Loucy (cell line): ENCODE measurements at regions not wholly inside any gene's neighbourhood (a gene's known extent, or its start where the extent isn't known, plus 50 kb on each side); places are given as distances from the start of the nearest gene placed in this dataset.
"Not testable (repeated sequence)": the region's sequence is repeated elsewhere in the genome, so short reads cannot be mapped to it uniquely, and the experiment has no call there.

ENCODE experiments used
- H2AFZ ChIP-seq: fragments of 200-600 bp; sonication (generic); 2 replicates; pipeline ENCODE4 v1.6.0; 2016; ENCODE audit warnings: antibody characterized with exemption, mild to moderate bottlenecking, low read length, moderate library complexity
- H3F3A ChIP-seq: fragments of 200-600 bp; 2 replicates; pipeline ENCODE4 v1.6.0; 2016; ENCODE audit warnings: antibody characterized with exemption, low read depth, mild to moderate bottlenecking
- H3K27me3 ChIP-seq: fragments of 200-600 bp; sonication (generic); 2 replicates; pipeline ENCODE4 v1.6.1; 2014; ENCODE audit warnings: low read length, mild to moderate bottlenecking; ENCODE audit not compliant: insufficient read depth, poor library complexity, severe bottlenecking
- H3K36me3 ChIP-seq: fragments of 200-600 bp; sonication (generic); 2 replicates; pipeline ENCODE4 v1.6.1; 2016; ENCODE audit warnings: low read length; ENCODE audit not compliant: insufficient read depth
- H3K4me1 ChIP-seq: fragments of 200-600 bp; sonication (generic); 2 replicates; pipeline ENCODE4 v1.5.1; 2014; ENCODE audit warnings: low read length, mild to moderate bottlenecking; ENCODE audit not compliant: insufficient read depth, poor library complexity, severe bottlenecking
- H3K4me2 ChIP-seq: fragments of 200-600 bp; sonication (generic); 2 replicates; pipeline ENCODE4 v1.6.0; 2014; ENCODE audit warnings: antibody characterized with exemption, low read length, low read depth, mild to moderate bottlenecking; ENCODE audit not compliant: poor library complexity, severe bottlenecking
- H3K4me3 ChIP-seq: fragments of 200-600 bp; sonication (generic); 2 replicates; pipeline ENCODE4 v1.5.1; 2014; ENCODE audit warnings: low read length, mild to moderate bottlenecking, mixed read lengths; ENCODE audit not compliant: poor library complexity, severe bottlenecking
- H3K79me2 ChIP-seq: fragments of 200-600 bp; sonication (generic); 2 replicates; pipeline ENCODE4 v1.6.1; 2014; ENCODE audit warnings: low read length; ENCODE audit not compliant: insufficient read depth
- H3K9ac ChIP-seq: fragments of 200-600 bp; sonication (generic); 2 replicates; pipeline ENCODE4 v1.6.0; 2014; ENCODE audit warnings: mild to moderate bottlenecking, low read depth, low read length, moderate library complexity; ENCODE audit not compliant: poor library complexity, severe bottlenecking
- H3K9me2 ChIP-seq: fragments of 200-600 bp; sonication (generic); replicated peaks from 2 replicates; pipeline ENCODE4 v1.6.1; 2016; ENCODE audit warnings: low read depth, low read length, mixed read lengths
- H3K9me3 ChIP-seq: fragments of 200-600 bp; sonication (generic); 2 replicates; pipeline ENCODE4 v1.6.1; 2014; ENCODE audit warnings: mild to moderate bottlenecking, antibody characterized with exemption, low read length, low read depth; ENCODE audit not compliant: insufficient read depth
- H4K20me1 ChIP-seq: fragments of 200-600 bp; sonication (generic); 2 replicates; pipeline ENCODE4 v1.6.0; 2014; ENCODE audit warnings: antibody characterized with exemption, low read length, mild to moderate bottlenecking; ENCODE audit not compliant: insufficient read depth, poor library complexity, severe bottlenecking
- EZH2phosphoT487 ChIP-seq: fragments of 200-600 bp; IDR thresholded peaks from 2 replicates; pipeline ENCODE4 v1.6.1; 2018; ENCODE audit warnings: antibody characterized with exemption, mild to moderate bottlenecking, moderate library complexity, borderline replicate concordance
- TF ChIP-seq, protein P1 (sequence below): fragments of 200-600 bp; sonication (generic); conservative IDR thresholded peaks from 2 replicates; pipeline ENCODE4 v1.5.1; 2014; ENCODE audit warnings: mild to moderate bottlenecking, antibody characterized with exemption, low read length

DNA sequence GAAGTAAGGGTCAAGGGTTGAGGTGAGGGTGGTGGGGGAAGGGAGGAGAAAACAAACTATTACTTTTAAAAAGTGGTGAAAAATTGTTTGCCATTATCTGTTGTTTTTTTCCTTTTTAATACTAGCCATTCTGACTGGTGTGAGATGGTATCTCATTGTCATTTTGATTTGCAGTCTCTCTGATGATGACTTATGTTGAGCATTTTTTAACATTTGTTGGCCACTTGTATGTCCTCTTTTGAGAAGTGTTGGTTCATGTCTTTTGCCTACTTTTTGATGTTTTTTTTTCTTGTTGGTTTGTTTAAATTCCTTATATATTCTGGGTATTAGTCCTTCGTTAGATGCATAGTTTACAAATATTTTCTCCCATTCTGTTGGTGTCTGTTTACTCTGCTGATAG lies 185.9 kb upstream of the ANKRD28 start:
- TF ChIP-seq, protein P1, sequence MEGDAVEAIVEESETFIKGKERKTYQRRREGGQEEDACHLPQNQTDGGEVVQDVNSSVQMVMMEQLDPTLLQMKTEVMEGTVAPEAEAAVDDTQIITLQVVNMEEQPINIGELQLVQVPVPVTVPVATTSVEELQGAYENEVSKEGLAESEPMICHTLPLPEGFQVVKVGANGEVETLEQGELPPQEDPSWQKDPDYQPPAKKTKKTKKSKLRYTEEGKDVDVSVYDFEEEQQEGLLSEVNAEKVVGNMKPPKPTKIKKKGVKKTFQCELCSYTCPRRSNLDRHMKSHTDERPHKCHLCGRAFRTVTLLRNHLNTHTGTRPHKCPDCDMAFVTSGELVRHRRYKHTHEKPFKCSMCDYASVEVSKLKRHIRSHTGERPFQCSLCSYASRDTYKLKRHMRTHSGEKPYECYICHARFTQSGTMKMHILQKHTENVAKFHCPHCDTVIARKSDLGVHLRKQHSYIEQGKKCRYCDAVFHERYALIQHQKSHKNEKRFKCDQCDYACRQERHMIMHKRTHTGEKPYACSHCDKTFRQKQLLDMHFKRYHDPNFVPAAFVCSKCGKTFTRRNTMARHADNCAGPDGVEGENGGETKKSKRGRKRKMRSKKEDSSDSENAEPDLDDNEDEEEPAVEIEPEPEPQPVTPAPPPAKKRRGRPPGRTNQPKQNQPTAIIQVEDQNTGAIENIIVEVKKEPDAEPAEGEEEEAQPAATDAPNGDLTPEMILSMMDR = no peak
- no peak for TF ChIP-seq EZH2phosphoT487
- Histone ChIP-seq H3K4me1 (no peaks in the 10 kb centered on the region), H3K27me3 (no peaks in the 10 kb centered on the region), H3K9me2 (no peaks in the 10 kb centered on the region), H3F3A (no peaks in the 10 kb centered on the region), H3K4me2 (no peak overlapping the region), H2AFZ (0 out of 2 replicates have a peak overlapping the region, but pooled peaks have one; percentile 23), H3K9me3 (no peaks in the 10 kb centered on the region; the same call in 1 of the 2 replicates), H3K4me3 (no peak overlapping the region), H3K36me3 (no peaks in the 10 kb centered on the region), H3K9ac (no peak overlapping the region), H3K79me2 (no peaks in the 10 kb centered on the region), H4K20me1 (no peaks in the 10 kb centered on the region)

DNA sequence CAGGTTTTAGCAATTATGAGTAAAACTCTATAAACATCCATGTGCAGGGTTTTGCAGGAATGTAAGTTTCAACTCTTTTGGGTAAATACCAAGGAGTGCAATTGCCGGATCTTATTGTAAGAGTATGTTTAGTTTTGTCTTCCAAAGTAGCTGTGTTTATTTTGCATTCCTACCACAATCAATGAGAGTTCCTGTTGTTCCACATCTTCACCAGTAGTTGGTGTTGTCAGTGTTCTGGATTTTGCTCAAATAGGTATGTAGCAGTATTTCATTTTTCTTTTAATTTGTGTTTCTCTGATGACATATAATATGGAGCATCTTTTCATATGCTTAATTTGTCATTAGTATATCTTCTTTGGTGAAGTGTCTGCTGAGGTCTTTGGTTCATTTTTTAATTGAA lies 185.1 kb upstream of the GALNT15 start:
- no peaks in the 10 kb centered on the region for H3K36me3 ChIP-seq
- no peaks in the 10 kb centered on the region for H3K79me2 ChIP-seq
- H3K4me3 ChIP-seq = no peak overlapping the region
- TF ChIP-seq, protein P1 = peak; percentile 48
- no peak for TF ChIP-seq EZH2phosphoT487
- no peak overlapping the region for H2AFZ ChIP-seq
- no peak overlapping the region for H3K4me2 ChIP-seq
- H3F3A ChIP-seq = no peaks in the 10 kb centered on the region
- H3K4me1 ChIP-seq = no peaks in the 10 kb centered on the region
- no peaks in the 10 kb centered on the region; the same call in 1 of the 2 replicates for H3K9me3 ChIP-seq
- H3K9me2 ChIP-seq = no peaks in the 10 kb centered on the region
- no peaks in the 10 kb centered on the region for H4K20me1 ChIP-seq
- H3K9ac ChIP-seq = no peak overlapping the region
- H3K27me3 ChIP-seq = no peaks in the 10 kb centered on the region

DNA sequence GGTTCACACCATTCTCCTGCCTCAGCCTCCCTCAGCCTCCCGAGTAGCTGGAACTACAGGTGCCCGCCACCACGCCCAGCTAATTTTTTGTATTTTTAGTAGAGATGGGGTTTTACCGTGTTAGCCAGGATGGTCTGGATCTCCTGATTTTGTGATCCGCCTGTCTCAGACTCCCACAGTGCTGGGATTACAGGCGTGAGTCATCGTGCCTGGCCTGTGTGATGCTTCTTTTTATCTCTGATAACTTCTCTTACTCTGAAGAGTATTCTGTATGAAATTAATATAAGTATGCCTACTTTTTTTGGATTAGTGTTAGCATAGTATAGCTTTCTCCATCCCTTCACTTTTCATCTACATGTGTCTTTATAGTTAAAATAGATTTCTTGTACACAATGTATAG lies 180.8 kb upstream of the GALNT15 start:
- H3K9me3 ChIP-seq, H3K27me3 ChIP-seq, H3K4me1 ChIP-seq, H3K4me3 ChIP-seq, H3K36me3 ChIP-seq, H3K9me2 ChIP-seq, H2AFZ ChIP-seq, H4K20me1 ChIP-seq, H3K9ac ChIP-seq, H3K79me2 ChIP-seq, H3K4me2 ChIP-seq, H3F3A ChIP-seq: not testable (repeated sequence)

DNA sequence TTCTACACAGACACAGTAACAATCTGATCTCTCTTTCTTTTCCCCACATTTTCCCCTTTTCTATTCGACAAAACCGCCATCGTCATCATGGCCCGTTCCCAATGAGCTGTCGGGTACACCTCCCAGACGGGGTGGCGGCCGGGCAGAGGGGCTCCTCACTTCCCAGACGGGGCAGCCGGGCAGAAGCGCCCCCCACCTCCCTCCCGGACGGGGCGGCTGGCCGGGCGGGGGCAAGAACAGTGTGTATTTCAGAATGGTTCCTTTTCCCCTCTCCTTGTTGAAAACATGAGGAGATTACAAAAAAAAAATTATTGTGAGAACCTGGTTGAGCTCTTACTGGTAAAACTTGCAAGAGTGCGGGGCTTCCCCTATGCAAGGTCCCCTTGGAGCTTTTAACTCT lies 178.0 kb upstream of the GALNT15 start:
- H2AFZ ChIP-seq, H3K79me2 ChIP-seq, H3K4me3 ChIP-seq, H3F3A ChIP-seq, H3K4me1 ChIP-seq, H3K9me2 ChIP-seq, H3K4me2 ChIP-seq, H3K27me3 ChIP-seq, H3K9ac ChIP-seq, H3K9me3 ChIP-seq, H3K36me3 ChIP-seq, H4K20me1 ChIP-seq: not testable (repeated sequence)
